ENCODE measurements at regions not wholly inside any gene's neighbourhood (a gene's known extent, or its start where the extent isn't known, plus 50 kb on each side); places are given as distances from the start of the nearest gene placed in this dataset.
"Not testable (repeated sequence)": the region's sequence is repeated elsewhere in the genome, so short reads cannot be mapped to it uniquely, and the experiment has no call there.

- DNase-seq: no peak
Observed at GRCh38 chr13:26883613-26884257, 123.1 kb upstream of the GPR12 start.

- DNase-seq: no peak
Observed at GRCh38 chr13:26882731-26883130, 122.1 kb upstream of the GPR12 start.

GRCh38 chr13:26881154-26881553 is 120.6 kb upstream of the GPR12 start:
- DNase-seq: no peak

- DNase-seq: no peak
Observed at GRCh38 chr13:26880735-26881134, 120.1 kb upstream of the GPR12 start.

- no peak for DNase-seq
Observed at GRCh38 chr13:26878438-26878837, 117.9 kb upstream of the GPR12 start.

GRCh38 chr13:26873386-26873698 is 112.8 kb upstream of the GPR12 start:
- DNase-seq: no peak

GRCh38 chr13:26872525-26873385 is 112.2 kb upstream of the GPR12 start:
- DNase-seq: peak in 1 of 2 experiments; percentile 13

- DNase-seq: no peak
Observed at GRCh38 chr13:26867451-26868091, 107.0 kb upstream of the GPR12 start.

- DNase-seq: no peak
Observed at GRCh38 chr13:26864576-26864975, 104.0 kb upstream of the GPR12 start.

GRCh38 chr13:26861941-26862340 is 101.4 kb upstream of the GPR12 start:
- DNase-seq: no peak

GRCh38 chr13:26855921-26856320 is 95.3 kb upstream of the GPR12 start:
- no peak for DNase-seq

- no peak for DNase-seq
Observed at GRCh38 chr13:26855071-26855470, 94.5 kb upstream of the GPR12 start.

GRCh38 chr13:26853323-26853722 is 92.7 kb upstream of the GPR12 start:
- DNase-seq: no peak

GRCh38 chr13:26847281-26847680 is 86.7 kb upstream of the GPR12 start:
- DNase-seq: no peak

GRCh38 chr13:26845063-26845462 is 84.5 kb upstream of the GPR12 start:
- not testable (repeated sequence) for DNase-seq

- DNase-seq: no peak
Observed at GRCh38 chr13:26839682-26840081, 79.1 kb upstream of the GPR12 start.

- DNase-seq: no peak
Observed at GRCh38 chr13:26838821-26839220, 78.2 kb upstream of the GPR12 start.

GRCh38 chr13:26837997-26838396 is 77.4 kb upstream of the GPR12 start:
- no peak for DNase-seq

GRCh38 chr13:26837102-26837501 is 76.5 kb upstream of the GPR12 start:
- no peak for DNase-seq

- DNase-seq: no peak
Observed at GRCh38 chr13:26836626-26837025, 76.0 kb upstream of the GPR12 start.

GRCh38 chr13:26834646-26835045 is 74.1 kb upstream of the GPR12 start:
- no peak for DNase-seq

GRCh38 chr13:26831336-26831908 is 70.8 kb upstream of the GPR12 start:
- DNase-seq: no peak

- no peak for DNase-seq
Observed at GRCh38 chr13:26829716-26830115, 69.1 kb upstream of the GPR12 start.

GRCh38 chr13:26824581-26824980 is 64.0 kb upstream of the GPR12 start:
- no peak for DNase-seq
